Esophagus squamous epithelium (tissue), 4 donors: ENCODE measurements at regions not wholly inside any gene's neighbourhood (a gene's known extent, or its start where the extent isn't known, plus 50 kb on each side); places are given as distances from the start of the nearest gene placed in this dataset.

Experiments used
- POLR2A ChIP-seq, 4 donors: fragments of 450-650 bp; IDR thresholded peaks; one replicate each; pipeline ENCODE4 v1.6.1; 2017; ENCODE audit warnings: antibody characterized with exemption in 4 of 4, mild to moderate bottlenecking in 4 of 4, moderate library complexity in 3 of 4
- TF ChIP-seq, protein P1 (sequence below), 6 experiments: fragments of 450-650 bp in 4 of 6; fragments of 200-600 bp in 2 of 6; sonication (generic) in 2 of 6; IDR thresholded peaks; one replicate each; pipeline ENCODE4 v1.5.1; 2016 to 2019; ENCODE audit warnings: antibody characterized with exemption in 6 of 6, mild to moderate bottlenecking in 4 of 6, moderate library complexity in 4 of 6

DNA sequence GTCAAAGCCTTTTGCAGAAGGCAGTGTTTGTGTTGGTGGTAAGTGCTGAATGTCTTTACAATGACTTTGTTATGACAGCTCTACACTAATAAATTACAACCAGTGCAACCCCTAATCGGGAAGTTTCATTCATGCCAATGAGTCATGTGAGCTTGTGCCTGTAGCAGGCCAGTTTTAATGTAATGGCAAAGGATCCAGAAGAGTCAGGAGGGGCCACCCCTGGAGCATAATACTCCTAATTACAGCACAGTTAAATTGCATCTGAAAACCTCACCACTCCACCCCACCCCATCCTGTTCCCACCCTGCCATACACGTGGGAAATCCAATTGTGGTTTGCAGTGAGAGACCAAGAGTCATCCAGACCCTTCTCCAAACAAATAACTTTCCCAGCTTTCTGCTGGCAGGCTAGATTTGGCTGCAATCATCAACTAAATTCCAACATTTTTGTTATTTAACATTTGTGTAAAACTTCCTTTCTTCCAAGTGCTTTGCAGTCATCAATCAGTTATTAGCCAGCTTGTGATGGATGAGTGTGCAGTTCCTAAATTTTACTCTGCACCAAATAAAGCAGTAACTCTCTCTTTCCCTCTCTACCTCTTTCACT lies 277.3 kb upstream of the FAT3 start:
- TF ChIP-seq POLR2A (IDR thresholded peaks at IDR 0.05) = no peak
- TF ChIP-seq, protein P1, sequence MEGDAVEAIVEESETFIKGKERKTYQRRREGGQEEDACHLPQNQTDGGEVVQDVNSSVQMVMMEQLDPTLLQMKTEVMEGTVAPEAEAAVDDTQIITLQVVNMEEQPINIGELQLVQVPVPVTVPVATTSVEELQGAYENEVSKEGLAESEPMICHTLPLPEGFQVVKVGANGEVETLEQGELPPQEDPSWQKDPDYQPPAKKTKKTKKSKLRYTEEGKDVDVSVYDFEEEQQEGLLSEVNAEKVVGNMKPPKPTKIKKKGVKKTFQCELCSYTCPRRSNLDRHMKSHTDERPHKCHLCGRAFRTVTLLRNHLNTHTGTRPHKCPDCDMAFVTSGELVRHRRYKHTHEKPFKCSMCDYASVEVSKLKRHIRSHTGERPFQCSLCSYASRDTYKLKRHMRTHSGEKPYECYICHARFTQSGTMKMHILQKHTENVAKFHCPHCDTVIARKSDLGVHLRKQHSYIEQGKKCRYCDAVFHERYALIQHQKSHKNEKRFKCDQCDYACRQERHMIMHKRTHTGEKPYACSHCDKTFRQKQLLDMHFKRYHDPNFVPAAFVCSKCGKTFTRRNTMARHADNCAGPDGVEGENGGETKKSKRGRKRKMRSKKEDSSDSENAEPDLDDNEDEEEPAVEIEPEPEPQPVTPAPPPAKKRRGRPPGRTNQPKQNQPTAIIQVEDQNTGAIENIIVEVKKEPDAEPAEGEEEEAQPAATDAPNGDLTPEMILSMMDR (IDR thresholded peaks at IDR 0.05) = no peak
